ENCODE measurements at regions not wholly inside any gene's neighbourhood (a gene's known extent, or its start where the extent isn't known, plus 50 kb on each side); places are given as distances from the start of the nearest gene placed in this dataset.

GRCh38 chr4:26171501-26171900 lies 149.3 kb upstream of the RBPJ start:
- Histone ChIP-seq H3K4me2 (no peak overlapping the region), H3K27me3 (ENCODE audit: insufficient read depth, low read depth) (no peaks in the 10 kb centered on the region), H3K36me3 (ENCODE audit: low read depth) (no peaks in the 10 kb centered on the region), H2AFZ (no peak overlapping the region), H3K4me1 (replicated peaks; ENCODE audit: insufficient read depth) (no peaks in the 10 kb centered on the region), H3K4me3 (no peak overlapping the region), H3K27ac (no peak overlapping the region), H3K9me2 (ENCODE audit: insufficient read depth) (no peaks in the 10 kb centered on the region), H3F3A (ENCODE audit: insufficient read depth, low read depth) (no peaks in the 10 kb centered on the region), H4K20me1 (ENCODE audit: insufficient read depth) (no peaks in the 10 kb centered on the region), H3K9me3 (ENCODE audit: insufficient read depth, low read depth) (no peaks in the 10 kb centered on the region), H3K79me2 (ENCODE audit: low read depth) (no peaks in the 10 kb centered on the region)
- no peak for DNase-seq
- BruUV-seq (replicated peaks): no TSS peak
- TF ChIP-seq CTCF (conservative IDR thresholded peaks at IDR 0.05): no peak
- no peak for TF ChIP-seq EZH2 (IDR thresholded peaks at IDR 0.05; ENCODE audit: low read depth)
- POLR2A ChIA-PET (ENCODE audit: unreplicated experiment): no interaction called here
- CTCF ChIA-PET: no interaction called here
- intact Hi-C loops (cut with micrococcal nuclease; ENCODE audit: unreplicated experiment): no loop called here

GRCh38 chr4:26171941-26172340 lies 148.9 kb upstream of the RBPJ start:
- Histone ChIP-seq H3K36me3 (ENCODE audit: low read depth) (no peaks in the 10 kb centered on the region), H3K4me3 (no peak overlapping the region), H3K4me1 (replicated peaks; ENCODE audit: insufficient read depth) (no peaks in the 10 kb centered on the region), H3K79me2 (ENCODE audit: low read depth) (no peaks in the 10 kb centered on the region), H3K9me3 (ENCODE audit: insufficient read depth, low read depth) (no peaks in the 10 kb centered on the region), H3K9me2 (ENCODE audit: insufficient read depth) (no peaks in the 10 kb centered on the region), H3K27ac (no peak overlapping the region), H2AFZ (no peak overlapping the region), H3K4me2 (no peak overlapping the region), H4K20me1 (ENCODE audit: insufficient read depth) (no peaks in the 10 kb centered on the region), H3K27me3 (ENCODE audit: insufficient read depth, low read depth) (no peaks in the 10 kb centered on the region), H3F3A (ENCODE audit: insufficient read depth, low read depth) (no peaks in the 10 kb centered on the region)
- POLR2A ChIA-PET (ENCODE audit: unreplicated experiment): no interaction called here
- no peak for TF ChIP-seq CTCF (conservative IDR thresholded peaks at IDR 0.05)
- no peak for TF ChIP-seq EZH2 (IDR thresholded peaks at IDR 0.05; ENCODE audit: low read depth)
- intact Hi-C loops (cut with micrococcal nuclease; ENCODE audit: unreplicated experiment): no loop called here
- DNase-seq: no peak
- BruUV-seq (replicated peaks): no TSS peak
- CTCF ChIA-PET: no interaction called here

- no peak for DNase-seq
- intact Hi-C loops (cut with micrococcal nuclease; ENCODE audit: unreplicated experiment): no loop called here
- H3F3A ChIP-seq (ENCODE audit: insufficient read depth, low read depth): no peaks in the 10 kb centered on the region
- H3K4me1 ChIP-seq (replicated peaks; ENCODE audit: insufficient read depth): no peaks in the 10 kb centered on the region
- POLR2A ChIA-PET (ENCODE audit: unreplicated experiment): no interaction called here
- CTCF ChIA-PET: no interaction called here
- no peak for TF ChIP-seq CTCF (conservative IDR thresholded peaks at IDR 0.05)
- no peak for TF ChIP-seq EZH2 (IDR thresholded peaks at IDR 0.05; ENCODE audit: low read depth)
- H4K20me1 ChIP-seq (ENCODE audit: insufficient read depth): no peaks in the 10 kb centered on the region
- H3K4me3 ChIP-seq: no peak overlapping the region
- H3K36me3 ChIP-seq (ENCODE audit: low read depth): no peaks in the 10 kb centered on the region
- no peaks in the 10 kb centered on the region for H3K9me2 ChIP-seq (ENCODE audit: insufficient read depth)
- no peak overlapping the region for H3K4me2 ChIP-seq
- H3K27me3 ChIP-seq (ENCODE audit: insufficient read depth, low read depth): no peaks in the 10 kb centered on the region
- no peaks in the 10 kb centered on the region for H3K79me2 ChIP-seq (ENCODE audit: low read depth)
- H3K27ac ChIP-seq: no peak overlapping the region
- no peak overlapping the region for H2AFZ ChIP-seq
- no peaks in the 10 kb centered on the region for H3K9me3 ChIP-seq (ENCODE audit: insufficient read depth, low read depth)
- no TSS peak for BruUV-seq (replicated peaks)
Measured at GRCh38 chr4:26173619-26174018, 147.2 kb upstream of the RBPJ start.

Data from PC-9 (cell line).